Fibroblast of skin of right biceps (primary cell): ENCODE measurements at regions not wholly inside any gene's neighbourhood (a gene's known extent, or its start where the extent isn't known, plus 50 kb on each side); places are given as distances from the start of the nearest gene placed in this dataset.
"Not testable (repeated sequence)": the region's sequence is repeated elsewhere in the genome, so short reads cannot be mapped to it uniquely, and the experiment has no call there.

Experiments used
- DNase-seq: peaks from one replicate; pipeline ENCODE4 v3.0.0-alpha.2; 2013

GRCh38 chr14:45811155-45811554, 558.2 kb upstream of the MIS18BP1 start:
- DNase-seq = no peak

GRCh38 chr14:45810152-45810872, 557.3 kb upstream of the MIS18BP1 start:
- no peak for DNase-seq

- DNase-seq = no peak
Observed at GRCh38 chr14:45807178-45807899, 554.3 kb upstream of the MIS18BP1 start.

- DNase-seq = no peak
Observed at GRCh38 chr14:45799511-45799910, 546.5 kb upstream of the MIS18BP1 start.

- no peak for DNase-seq
Observed at GRCh38 chr14:45798659-45799058, 545.7 kb upstream of the MIS18BP1 start.

GRCh38 chr14:45796006-45796405, 543.0 kb upstream of the MIS18BP1 start:
- DNase-seq = not testable (repeated sequence)

GRCh38 chr14:45793081-45793480, 540.1 kb upstream of the MIS18BP1 start:
- no peak for DNase-seq

GRCh38 chr14:45790293-45790692, 537.3 kb upstream of the MIS18BP1 start:
- no peak for DNase-seq

- no peak for DNase-seq
Observed at GRCh38 chr14:45787167-45787566, 534.2 kb upstream of the MIS18BP1 start.

GRCh38 chr14:45786266-45786665, 533.3 kb upstream of the MIS18BP1 start:
- DNase-seq = no peak

- DNase-seq = no peak
Observed at GRCh38 chr14:45785240-45785639, 532.2 kb upstream of the MIS18BP1 start.

- no peak for DNase-seq
Observed at GRCh38 chr14:45766247-45766646, 513.2 kb upstream of the MIS18BP1 start.

GRCh38 chr14:45757655-45758054, 504.7 kb upstream of the MIS18BP1 start:
- no peak for DNase-seq

- not testable (repeated sequence) for DNase-seq
Observed at GRCh38 chr14:45756412-45756811, 503.4 kb upstream of the MIS18BP1 start.

GRCh38 chr14:45743884-45744283, 490.9 kb upstream of the MIS18BP1 start:
- no peak for DNase-seq

- DNase-seq = no peak
Observed at GRCh38 chr14:45742187-45742586, 489.2 kb upstream of the MIS18BP1 start.

- DNase-seq = no peak
Observed at GRCh38 chr14:45728434-45729225, 475.6 kb upstream of the MIS18BP1 start.

- DNase-seq = no peak
Observed at GRCh38 chr14:45727133-45727532, 474.1 kb upstream of the MIS18BP1 start.

- DNase-seq = no peak
Observed at GRCh38 chr14:45721472-45721871, 468.5 kb upstream of the MIS18BP1 start.

- no peak for DNase-seq
Observed at GRCh38 chr14:45716572-45716971, 463.6 kb upstream of the MIS18BP1 start.

- no peak for DNase-seq
Observed at GRCh38 chr14:45715946-45716345, 462.9 kb upstream of the MIS18BP1 start.

- DNase-seq = no peak
Observed at GRCh38 chr14:45709541-45709940, 456.5 kb upstream of the MIS18BP1 start.

GRCh38 chr14:45705940-45706534, 453.0 kb upstream of the MIS18BP1 start:
- DNase-seq = no peak
